Activated T-helper 1 cell treated with Interleukin-2 at 50 U/mL for 16 hours (primary cell): ENCODE measurements at regions not wholly inside any gene's neighbourhood (a gene's known extent, or its start where the extent isn't known, plus 50 kb on each side); places are given as distances from the start of the nearest gene placed in this dataset.

Experiments
- DNase-seq: peaks from one replicate; pipeline ENCODE4 v3.0.0-alpha.2; 2020; ENCODE audit warnings: low read depth

DNA sequence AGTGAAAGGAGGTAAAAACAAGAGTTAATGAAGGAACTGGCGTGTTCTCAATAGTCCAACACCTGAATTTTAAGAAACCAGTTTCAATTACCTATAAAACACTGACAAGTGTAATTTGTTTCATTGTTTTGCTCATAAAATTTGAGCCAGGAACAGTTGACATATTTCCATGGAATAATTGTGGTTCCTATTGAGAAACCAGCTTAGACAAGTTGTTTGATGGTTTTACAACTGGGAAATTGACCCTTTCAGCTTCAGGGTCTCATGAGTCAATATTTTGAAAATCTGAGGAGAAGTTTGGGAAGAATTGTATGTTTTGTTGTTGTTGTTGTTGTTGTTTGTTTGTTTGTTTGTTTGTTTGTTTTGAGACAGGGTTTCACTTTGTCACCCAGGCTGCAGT lies 69.1 kb upstream of the GADD45A start:
- no peak for DNase-seq

DNA sequence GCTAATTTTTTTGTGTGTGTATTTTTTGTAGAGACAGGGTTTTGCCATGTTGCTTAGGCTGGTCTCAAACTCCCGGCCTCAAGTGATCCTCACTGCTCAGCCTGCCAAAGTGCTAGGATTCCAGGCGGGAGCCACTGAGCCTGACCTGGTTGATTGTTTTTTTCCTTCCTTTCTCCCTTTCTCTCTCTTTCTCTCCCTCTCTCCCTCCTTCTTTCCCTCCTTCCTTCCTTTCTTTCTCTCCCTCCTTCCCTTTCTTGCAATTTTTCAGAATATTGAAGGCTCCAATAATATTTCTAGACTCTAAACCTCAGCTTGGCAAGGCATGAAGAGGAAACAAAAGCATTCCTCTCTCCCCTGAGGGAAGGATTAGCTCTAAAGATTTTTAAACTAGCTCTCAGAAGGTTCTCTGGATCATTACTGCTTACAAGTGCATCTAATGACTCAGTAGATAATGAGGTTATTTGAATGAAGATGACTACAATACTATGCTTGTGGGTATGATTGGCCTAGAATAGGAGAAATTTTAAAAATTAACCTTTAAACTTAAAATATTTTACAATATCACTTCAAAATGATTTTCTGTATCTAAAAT lies 68.5 kb upstream of the GADD45A start:
- no peak for DNase-seq

DNA sequence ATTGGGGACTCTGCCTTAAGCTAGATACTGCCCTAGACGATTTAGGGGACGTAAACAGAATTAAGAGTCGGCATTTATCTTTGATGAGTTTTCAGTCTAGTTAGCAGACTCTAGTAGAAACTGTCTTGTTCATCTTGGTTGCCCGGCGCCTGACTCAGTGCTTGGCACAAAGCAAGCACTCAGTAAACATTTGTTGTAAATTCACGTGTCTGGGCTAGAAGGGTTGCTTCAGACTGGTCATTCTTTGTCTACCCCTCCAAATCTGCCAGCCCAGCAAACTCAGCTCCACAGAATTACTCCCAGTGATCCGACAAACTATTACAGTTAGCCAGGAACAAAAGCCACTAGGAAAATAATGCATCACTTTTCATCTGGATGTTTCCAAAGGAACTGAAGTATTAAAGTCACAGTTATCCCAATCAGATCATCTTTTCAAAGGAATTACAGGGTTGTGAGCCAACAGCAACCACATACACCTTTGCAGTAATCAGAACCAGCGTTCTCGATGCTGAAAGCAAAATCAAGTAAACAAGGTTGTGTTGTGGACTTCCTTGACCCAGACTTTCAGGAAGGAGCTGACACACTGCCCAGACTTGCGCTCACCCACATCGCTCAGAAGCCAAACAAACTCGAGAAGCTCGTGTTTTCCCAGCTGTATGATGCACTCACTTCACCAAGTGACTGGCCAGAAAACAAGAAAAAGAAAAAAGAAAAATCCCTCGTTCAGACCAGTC lies 66.5 kb upstream of the GADD45A start:
- DNase-seq = no peak

DNA sequence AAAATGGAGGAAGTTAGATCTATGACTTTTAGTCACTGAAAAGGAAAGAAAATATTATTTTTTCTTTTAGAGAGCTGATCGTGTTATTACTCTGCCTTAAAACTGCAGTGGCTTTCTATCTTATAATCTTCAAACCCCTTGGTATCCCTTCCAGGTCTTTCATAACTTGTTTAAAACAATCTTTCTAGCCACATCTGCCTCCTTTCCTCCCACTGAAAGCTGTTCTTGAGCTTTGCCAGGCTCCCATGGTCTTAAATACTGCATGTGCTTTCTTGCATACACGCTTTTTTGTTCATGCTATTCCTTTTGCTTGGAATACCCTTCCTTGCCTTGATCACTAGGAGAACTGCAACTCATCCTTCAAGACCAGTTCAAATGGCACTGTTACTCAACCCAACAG lies 65.9 kb upstream of the GADD45A start:
- DNase-seq = no peak

DNA sequence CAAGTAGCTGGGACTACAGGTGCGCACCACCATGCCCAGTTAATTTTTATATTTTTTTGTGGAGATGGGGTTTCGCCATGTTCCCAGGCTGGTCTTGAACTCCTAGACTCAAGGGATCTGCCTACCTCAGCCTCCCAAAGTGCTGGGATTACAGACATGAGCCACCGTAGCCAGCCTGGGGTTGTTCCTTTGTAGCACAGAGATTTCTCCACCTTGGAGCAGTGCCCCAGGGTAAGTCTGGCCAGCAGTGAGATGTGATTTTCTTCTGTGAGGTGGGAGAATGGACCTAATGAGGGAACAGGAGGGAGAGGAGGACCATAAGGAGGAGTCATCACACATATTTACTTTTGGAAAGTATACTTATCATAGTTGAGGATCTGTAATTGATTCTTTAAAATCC lies 61.1 kb upstream of the GADD45A start:
- no peak for DNase-seq

DNA sequence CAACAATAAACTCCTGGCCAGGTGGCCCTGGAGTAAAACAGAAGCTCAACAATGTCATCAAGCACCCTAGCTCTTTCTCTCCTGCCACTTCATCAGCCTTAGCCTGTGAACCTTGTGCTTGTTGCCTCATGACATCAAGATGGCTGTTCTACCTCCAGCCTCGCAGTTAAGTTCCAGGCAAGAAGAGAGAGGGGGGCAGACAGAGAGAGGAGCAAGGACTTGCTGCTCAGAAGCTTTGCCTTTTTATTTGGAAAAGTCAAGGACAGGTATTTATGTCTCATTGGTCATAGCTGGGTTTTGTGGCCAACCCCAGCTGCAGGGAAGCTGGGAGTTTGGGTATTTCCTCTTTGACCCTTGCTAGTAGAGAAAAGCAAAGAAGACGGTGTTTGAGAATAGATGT lies 60.3 kb upstream of the GADD45A start:
- DNase-seq = no peak

DNA sequence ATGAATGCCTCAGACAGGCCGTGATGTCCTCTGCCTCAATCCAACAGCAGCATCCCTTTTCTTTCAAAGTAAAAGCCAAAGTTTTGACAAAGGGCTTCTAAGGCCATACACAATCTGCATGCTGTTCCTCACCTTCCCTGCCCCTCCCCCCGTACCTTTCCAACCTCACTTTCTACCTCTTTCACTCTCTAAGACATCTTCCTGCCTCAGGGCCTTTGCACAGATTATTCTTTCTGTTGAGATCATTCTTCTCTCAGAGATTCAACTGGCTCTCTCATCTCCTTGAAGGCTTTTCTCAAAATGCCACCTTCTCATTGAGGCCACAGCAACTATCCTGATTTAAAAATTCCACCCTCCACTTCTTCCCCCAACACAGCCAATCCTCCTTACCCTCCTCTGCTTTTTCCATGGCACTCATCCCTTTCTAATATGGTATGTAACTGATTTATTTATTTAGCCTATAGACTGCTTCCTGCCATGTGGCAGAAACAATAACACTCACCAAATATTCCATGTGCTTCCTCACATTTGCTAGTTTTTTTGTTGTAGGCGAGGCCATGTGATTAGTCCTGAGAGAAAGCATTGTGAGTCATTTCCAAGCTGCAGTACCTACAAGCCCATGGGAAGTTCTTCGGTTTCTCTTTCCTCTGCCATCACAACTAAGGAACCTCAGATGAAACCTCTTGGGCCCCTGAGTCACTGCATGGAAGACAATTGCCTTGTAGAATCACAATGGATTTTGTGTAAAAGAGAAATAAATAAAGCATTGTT lies 58.7 kb upstream of the GADD45A start:
- no peak for DNase-seq

DNA sequence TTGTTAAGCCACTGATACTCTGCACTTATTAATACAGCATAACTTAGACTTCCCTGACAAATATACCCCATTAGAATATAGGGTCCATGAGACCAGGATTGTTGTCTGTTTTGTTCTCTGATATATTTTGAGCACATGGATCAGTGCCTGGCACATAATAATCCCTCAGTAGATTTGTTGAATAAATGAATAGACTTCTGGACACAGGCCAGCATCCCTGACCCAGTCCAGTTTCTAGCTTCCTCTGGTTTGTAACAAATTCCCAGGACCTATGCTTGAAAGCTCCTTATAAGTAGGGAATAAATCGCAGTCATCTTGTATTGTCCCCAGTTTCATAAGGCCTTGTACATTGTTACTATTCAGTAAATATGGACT lies 58.2 kb upstream of the GADD45A start:
- DNase-seq = no peak

DNA sequence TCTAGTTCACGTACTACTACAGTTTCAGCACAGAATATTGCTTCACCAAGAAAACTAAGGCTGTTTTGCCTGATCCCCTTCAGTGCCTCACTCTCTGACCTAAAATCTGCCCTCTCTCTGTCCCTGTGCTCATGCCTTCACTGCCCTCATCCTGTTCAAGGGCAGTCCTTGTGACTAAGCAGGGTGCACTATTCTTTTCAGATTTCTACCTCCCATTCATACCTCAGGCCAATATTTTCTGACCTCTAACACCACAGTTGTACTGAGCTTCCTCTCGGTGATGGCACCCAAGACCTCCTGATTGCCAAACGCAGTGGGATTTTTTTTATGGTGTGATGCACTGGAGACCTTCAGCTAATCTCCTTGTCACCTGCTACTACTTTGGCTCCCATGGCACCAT lies 57.7 kb upstream of the GADD45A start:
- DNase-seq = no peak

DNA sequence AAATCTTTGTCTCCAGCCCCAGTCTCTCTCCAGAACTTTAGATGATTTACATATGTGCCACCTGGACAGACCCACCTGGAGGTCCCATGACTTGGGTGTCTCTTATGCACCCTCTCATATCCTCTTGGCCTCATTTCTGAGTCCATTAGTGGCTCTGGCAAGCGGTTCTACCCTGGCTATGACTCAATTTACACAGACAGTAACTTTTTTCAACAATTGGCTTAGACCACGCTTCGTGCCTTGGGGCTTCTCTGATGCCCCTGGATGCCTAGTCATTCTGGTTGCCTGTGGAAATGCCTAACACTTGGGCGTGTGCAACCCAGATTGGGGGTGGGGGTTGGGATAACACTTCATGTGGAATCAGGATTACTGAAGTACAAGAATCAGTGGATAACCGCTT lies 57.1 kb upstream of the GADD45A start:
- DNase-seq = no peak

DNA sequence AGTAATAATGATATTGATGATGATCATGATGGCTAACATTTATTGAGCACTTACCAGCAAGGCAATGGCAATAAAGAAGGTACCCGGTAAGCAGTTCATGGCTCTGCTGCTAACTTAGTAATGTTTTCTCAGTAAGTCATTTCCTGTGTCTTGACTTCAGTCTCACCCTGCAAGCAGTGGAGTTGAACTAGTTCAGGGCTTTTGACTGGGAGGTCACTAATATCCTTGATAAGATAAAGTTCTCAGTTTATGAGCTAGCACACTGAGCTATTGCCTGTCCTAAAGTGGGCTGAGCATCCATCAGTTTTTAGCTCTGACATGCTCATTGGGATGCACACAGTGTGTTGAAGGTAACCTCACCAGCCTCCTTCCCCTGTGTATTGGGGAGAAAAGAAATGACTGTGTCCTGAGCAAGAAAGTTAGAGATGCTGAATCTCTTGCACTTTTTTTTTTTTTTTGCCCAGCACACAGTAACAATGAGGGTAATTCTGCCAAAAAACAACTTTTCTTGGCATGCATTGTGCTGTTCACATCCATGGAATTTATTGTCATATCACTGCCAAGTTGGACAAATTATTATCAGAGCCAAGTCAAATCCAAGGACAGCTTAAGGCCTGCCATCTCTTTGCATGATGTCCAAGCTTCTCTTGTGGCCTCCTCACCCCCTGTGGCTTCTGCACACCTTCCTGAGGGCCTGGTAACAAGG lies 55.5 kb upstream of the GADD45A start:
- no peak for DNase-seq

DNA sequence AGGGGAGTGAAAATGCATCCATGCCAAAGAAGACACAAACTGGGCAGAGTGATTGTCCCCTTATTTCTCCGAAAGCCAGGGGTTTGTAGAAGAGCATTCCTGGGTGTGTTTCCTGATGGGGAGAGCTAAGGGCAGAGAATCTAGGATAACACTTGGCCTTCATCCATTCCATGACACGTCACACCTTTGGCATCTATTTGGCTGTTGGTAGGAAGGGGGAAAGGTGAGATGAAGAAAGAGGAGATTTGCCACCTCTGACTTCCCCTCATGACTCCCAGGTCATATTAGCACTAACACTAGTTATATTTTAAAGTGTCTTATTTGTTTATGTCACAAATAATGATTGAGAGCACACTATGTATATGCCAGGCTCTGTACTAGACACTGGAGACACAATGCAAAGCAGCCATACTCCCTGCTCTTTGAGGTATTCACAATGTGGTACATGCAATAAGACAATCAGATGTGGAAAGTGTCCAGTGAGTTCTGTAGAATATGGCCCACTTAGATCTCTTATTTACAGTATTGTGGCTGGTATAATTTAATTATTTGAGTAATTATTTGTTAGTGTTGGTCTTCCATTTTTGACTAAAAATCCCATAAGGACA lies 54.5 kb upstream of the GADD45A start:
- no peak for DNase-seq

DNA sequence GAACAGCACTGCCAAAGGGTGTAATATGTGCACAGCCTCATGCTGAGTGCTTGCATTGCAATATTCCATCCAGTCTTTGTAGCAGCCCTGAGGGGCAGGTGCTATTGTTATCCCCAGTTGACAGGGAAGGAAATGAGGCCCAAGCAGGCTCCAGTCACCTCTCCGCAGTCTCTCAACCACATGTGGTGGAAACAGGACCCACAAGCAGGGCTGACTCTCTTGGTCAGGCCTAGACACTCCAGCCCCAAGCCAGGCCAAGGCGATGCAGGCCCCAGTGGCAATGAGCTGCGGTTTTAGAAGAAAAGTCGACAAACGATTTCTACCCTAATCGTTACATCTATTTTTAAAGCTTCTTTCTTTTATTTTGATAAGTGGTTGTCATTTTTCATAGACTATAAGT lies 52.6 kb upstream of the GADD45A start:
- no peak for DNase-seq

DNA sequence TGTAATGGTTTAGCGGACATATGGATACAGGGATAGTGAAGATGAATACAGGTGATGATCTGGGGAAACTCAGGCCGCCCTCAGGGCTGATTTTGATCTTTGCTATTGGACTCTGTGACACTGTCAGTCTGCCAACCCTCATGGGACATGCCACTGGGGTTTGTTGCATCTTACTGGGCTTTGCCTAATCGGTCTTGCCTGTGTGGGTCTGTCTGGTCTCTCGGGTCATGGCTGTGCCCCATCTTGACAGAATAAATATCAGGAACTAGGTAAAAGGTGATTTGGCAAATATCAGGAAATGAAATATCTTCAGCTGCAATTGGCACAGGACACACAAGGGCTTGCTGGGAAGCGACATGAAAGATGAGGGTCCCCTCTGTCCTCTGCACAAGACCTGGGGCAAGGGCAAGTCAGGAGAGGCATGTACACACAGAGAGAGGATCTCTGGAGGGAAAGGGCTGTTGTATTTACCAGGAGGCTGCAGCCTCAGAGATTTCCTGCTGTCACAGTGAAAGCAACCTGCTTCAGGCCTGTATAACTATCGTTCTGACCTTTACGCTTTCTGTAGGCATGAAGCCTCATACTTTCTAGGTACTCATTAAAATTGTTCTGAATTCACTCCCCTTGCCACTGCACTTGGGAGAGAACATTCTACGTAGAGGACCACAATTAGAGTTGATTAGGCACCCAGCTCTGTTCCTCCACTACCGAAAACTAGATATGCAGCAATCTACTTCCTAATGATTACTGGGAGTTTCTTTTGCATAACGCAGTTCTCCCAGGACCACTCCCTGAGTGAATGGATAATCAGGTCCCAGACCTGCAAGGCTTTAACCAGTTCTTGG lies 52.0 kb upstream of the GADD45A start:
- no peak for DNase-seq

DNA sequence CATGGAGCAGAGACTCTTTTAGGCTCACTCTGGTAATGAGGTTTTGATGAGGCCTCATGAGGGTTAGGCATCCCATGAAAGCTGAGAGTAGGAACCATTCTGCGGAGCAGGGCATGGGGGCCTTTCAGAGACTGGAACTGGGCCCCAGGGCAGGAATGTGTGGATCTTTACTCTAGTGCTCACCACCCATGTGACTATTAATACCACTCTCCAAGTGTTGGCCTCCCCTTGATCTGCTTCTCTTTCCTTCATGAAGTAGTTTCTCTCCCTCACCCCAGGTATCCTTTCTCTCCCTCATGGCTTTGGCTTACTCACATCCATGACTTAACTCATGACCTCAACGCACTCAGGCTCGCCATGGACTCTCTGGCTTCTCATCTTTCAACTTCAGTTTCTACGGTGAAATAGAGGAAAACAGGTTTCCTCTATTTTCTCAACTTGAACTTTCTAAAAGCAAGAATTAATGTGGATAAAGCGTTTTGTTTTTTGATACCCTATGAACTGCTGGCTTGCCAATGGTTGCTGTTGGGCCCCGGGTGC lies 50.5 kb upstream of the GADD45A start:
- no peak for DNase-seq

DNA sequence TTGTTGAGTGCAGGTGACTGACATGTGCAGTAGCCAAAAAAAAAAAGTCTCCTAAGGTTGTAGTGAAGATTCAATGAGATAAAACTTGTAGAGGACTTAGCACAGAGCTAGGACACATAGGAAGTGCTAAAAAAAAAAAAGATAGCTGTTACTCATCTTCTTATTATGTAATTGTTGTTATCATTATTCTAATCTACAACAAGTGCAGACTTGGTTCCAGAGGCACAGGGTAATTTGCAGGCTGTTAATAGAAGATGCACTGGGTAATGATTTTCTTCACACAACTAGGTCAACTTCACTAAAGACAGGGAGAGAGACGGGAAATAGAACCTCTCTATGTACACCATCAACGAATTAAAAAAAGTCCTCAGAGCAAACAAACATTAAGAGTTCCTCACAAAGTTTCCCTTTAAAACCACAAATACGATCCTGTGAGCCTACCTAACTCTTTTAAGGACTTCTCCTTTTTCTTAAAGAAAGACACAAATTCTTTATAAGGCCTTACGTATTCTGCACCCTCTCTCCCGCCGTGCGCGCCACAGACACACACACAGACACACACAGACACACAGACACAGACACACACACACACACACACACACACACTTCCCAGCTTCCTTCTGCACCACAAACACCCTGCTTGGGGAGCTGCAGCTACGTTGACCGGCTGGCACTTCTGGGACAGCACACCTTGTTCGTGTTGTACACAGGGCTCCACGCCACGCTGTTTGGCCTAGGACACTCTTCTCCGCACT lies 49.8 kb upstream of the GADD45A start:
- no peak for DNase-seq
